ENCODE measurements at regions not wholly inside any gene's neighbourhood (a gene's known extent, or its start where the extent isn't known, plus 50 kb on each side); places are given as distances from the start of the nearest gene placed in this dataset.

- ATAC-seq (no peak), FAIRE-seq (no peak), DNase-seq (ENCODE audit: low spot score) (no peak)
- ChIA-PET CTCF (ENCODE audit: low intra/inter-chr PET ratio, low total read pairs) (no interaction called here), POLR2A (no interaction called here)
- 3% methylated on average over 1 of the region's 1 CpG for WGBS (ENCODE audit: low lambda C conversion rate)
- intact Hi-C loops (cut with micrococcal nuclease; ENCODE audit: unreplicated experiment), result no loop called here
- no peak overlapping the region for H3K4me3 ChIP-seq (replicated peaks in 1 of 3; ENCODE audit: insufficient read depth in 1 of 3, low read depth in 2 of 3, low read length in 3 of 3)
- in situ Hi-C loops (cut with HindIII; ENCODE audit: extremely low pct_ligation_motif_present, low pct_unique_long_range_greater_than_20kb), result no loop called here
- no peak overlapping the region for H3K27ac ChIP-seq (ENCODE audit: extremely low read length, insufficient read depth, low read length)
- no peaks in the 10 kb centered on the region for H4K20me1 ChIP-seq (ENCODE audit: insufficient read depth, low read length)
- TF ChIP-seq SRY (CRISPR knock-in tag; IDR thresholded peaks at IDR 0.05), result no peak
- no peak for TF ChIP-seq ZNF30 (CRISPR knock-in tag; IDR thresholded peaks at IDR 0.05)
- no peak for TF ChIP-seq CREBL2 (CRISPR knock-in tag; IDR thresholded peaks at IDR 0.05; ENCODE audit: borderline replicate concordance)
- TF ChIP-seq MYNN (CRISPR knock-in tag; IDR thresholded peaks at IDR 0.05; ENCODE audit: low read depth), result no peak
- TF ChIP-seq CEBPB (IDR thresholded peaks at IDR 0.05; ENCODE audit: borderline replicate concordance, low read depth, low read length), result no peak
- no peak for TF ChIP-seq ATF4 (CRISPR knock-in tag; IDR thresholded peaks at IDR 0.05)
- no peak for TF ChIP-seq ARHGAP35 (CRISPR knock-in tag; IDR thresholded peaks at IDR 0.05; ENCODE audit: borderline replicate concordance)
- TF ChIP-seq PRPF4 (IDR thresholded peaks at IDR 0.05; ENCODE audit: low read depth, low read length, poor library complexity, severe bottlenecking), result no peak
- no peak for TF ChIP-seq ZNF234 (CRISPR knock-in tag; conservative IDR thresholded peaks at IDR 0.05)
- TF ChIP-seq MLX (CRISPR knock-in tag; IDR thresholded peaks at IDR 0.05), result no peak
- no peak for TF ChIP-seq ZNF343 (CRISPR knock-in tag; IDR thresholded peaks at IDR 0.05)
- TF ChIP-seq MIER2 (CRISPR knock-in tag; IDR thresholded peaks at IDR 0.05), result no peak
- TF ChIP-seq ZMYM4 (CRISPR knock-in tag; IDR thresholded peaks at IDR 0.05), result no peak
- TF ChIP-seq PAXIP1 (CRISPR knock-in tag; conservative IDR thresholded peaks at IDR 0.05), result no peak
- H2AFZ ChIP-seq (ENCODE audit: low read length), result no peak overlapping the region
- no peaks in the 10 kb centered on the region for H3K36me3 ChIP-seq (replicated peaks in 1 of 2; ENCODE audit: control insufficient read depth in 1 of 2, insufficient read depth in 2 of 2, low read length in 2 of 2)
- H3K79me2 ChIP-seq (ENCODE audit: insufficient read depth, low read length), result no peaks in the 10 kb centered on the region
- H3K27me3 ChIP-seq (ENCODE audit: control insufficient read depth in 1 of 2, insufficient read depth in 2 of 2, low read length in 2 of 2), result no peaks in the 10 kb centered on the region
- 0 out of 2 replicates have a peak, but pooled peaks cover 6% of the 10 kb centered on the region for H3K9me3 ChIP-seq (ENCODE audit: low read length)
- no peak overlapping the region for H3K9ac ChIP-seq (ENCODE audit: insufficient read depth, low read depth, low read length)
- H3K4me1 ChIP-seq (ENCODE audit: insufficient read depth, low read length), result no peaks in the 10 kb centered on the region
- BruUV-seq (replicated peaks), result no TSS peak
- no peak overlapping the region for H3K4me2 ChIP-seq (ENCODE audit: low read depth, low read length)
Measured at GRCh38 chr2:228239207-228239906, 57.9 kb upstream of the SPHKAP start.

Data from HepG2 (cell line).